H1 (cell line): ENCODE measurements at regions not wholly inside any gene's neighbourhood (a gene's known extent, or its start where the extent isn't known, plus 50 kb on each side); places are given as distances from the start of the nearest gene placed in this dataset.

Experiments
- BACH1 ChIP-seq: IDR thresholded peaks from 2 replicates; pipeline ENCODE4 v1.6.1; 2012; ENCODE audit warnings: low read length, improper control_type of control experiment
- CHD2 ChIP-seq: IDR thresholded peaks from 2 replicates; pipeline ENCODE4 v1.6.1; 2012; ENCODE audit warnings: low read length, improper control_type of control experiment
- CREB1 ChIP-seq: IDR thresholded peaks from 2 replicates; pipeline ENCODE4 v1.6.1; 2012; ENCODE audit warnings: inconsistent platforms
- RBBP5 ChIP-seq: IDR thresholded peaks from 2 replicates; pipeline ENCODE4 v1.7.1; 2012; ENCODE audit warnings: low read depth, mild to moderate bottlenecking, inconsistent platforms, low read length, moderate library complexity, borderline replicate concordance
- SIRT6 ChIP-seq: IDR thresholded peaks from one replicate; pipeline ENCODE4 v1.7.1; 2012; ENCODE audit warnings: low read length, inconsistent platforms
- TEAD4 ChIP-seq: IDR thresholded peaks from 2 replicates; pipeline ENCODE4 v1.6.1; 2012; ENCODE audit warnings: low read depth, low read length, inconsistent platforms, mixed read lengths
- TF ChIP-seq, protein P1 (sequence below): fragments of 300-600 bp; sonication (generic); IDR thresholded peaks from 2 replicates; pipeline ENCODE4 v1.7.1; 2012; ENCODE audit warnings: low read length, moderate library complexity, mild to moderate bottlenecking, inconsistent platforms; ENCODE audit not compliant: insufficient replicate concordance

GRCh38 chr20:19916531-19917485, 100.4 kb upstream of the NAA20 start (continued):
- TF ChIP-seq, protein P1, sequence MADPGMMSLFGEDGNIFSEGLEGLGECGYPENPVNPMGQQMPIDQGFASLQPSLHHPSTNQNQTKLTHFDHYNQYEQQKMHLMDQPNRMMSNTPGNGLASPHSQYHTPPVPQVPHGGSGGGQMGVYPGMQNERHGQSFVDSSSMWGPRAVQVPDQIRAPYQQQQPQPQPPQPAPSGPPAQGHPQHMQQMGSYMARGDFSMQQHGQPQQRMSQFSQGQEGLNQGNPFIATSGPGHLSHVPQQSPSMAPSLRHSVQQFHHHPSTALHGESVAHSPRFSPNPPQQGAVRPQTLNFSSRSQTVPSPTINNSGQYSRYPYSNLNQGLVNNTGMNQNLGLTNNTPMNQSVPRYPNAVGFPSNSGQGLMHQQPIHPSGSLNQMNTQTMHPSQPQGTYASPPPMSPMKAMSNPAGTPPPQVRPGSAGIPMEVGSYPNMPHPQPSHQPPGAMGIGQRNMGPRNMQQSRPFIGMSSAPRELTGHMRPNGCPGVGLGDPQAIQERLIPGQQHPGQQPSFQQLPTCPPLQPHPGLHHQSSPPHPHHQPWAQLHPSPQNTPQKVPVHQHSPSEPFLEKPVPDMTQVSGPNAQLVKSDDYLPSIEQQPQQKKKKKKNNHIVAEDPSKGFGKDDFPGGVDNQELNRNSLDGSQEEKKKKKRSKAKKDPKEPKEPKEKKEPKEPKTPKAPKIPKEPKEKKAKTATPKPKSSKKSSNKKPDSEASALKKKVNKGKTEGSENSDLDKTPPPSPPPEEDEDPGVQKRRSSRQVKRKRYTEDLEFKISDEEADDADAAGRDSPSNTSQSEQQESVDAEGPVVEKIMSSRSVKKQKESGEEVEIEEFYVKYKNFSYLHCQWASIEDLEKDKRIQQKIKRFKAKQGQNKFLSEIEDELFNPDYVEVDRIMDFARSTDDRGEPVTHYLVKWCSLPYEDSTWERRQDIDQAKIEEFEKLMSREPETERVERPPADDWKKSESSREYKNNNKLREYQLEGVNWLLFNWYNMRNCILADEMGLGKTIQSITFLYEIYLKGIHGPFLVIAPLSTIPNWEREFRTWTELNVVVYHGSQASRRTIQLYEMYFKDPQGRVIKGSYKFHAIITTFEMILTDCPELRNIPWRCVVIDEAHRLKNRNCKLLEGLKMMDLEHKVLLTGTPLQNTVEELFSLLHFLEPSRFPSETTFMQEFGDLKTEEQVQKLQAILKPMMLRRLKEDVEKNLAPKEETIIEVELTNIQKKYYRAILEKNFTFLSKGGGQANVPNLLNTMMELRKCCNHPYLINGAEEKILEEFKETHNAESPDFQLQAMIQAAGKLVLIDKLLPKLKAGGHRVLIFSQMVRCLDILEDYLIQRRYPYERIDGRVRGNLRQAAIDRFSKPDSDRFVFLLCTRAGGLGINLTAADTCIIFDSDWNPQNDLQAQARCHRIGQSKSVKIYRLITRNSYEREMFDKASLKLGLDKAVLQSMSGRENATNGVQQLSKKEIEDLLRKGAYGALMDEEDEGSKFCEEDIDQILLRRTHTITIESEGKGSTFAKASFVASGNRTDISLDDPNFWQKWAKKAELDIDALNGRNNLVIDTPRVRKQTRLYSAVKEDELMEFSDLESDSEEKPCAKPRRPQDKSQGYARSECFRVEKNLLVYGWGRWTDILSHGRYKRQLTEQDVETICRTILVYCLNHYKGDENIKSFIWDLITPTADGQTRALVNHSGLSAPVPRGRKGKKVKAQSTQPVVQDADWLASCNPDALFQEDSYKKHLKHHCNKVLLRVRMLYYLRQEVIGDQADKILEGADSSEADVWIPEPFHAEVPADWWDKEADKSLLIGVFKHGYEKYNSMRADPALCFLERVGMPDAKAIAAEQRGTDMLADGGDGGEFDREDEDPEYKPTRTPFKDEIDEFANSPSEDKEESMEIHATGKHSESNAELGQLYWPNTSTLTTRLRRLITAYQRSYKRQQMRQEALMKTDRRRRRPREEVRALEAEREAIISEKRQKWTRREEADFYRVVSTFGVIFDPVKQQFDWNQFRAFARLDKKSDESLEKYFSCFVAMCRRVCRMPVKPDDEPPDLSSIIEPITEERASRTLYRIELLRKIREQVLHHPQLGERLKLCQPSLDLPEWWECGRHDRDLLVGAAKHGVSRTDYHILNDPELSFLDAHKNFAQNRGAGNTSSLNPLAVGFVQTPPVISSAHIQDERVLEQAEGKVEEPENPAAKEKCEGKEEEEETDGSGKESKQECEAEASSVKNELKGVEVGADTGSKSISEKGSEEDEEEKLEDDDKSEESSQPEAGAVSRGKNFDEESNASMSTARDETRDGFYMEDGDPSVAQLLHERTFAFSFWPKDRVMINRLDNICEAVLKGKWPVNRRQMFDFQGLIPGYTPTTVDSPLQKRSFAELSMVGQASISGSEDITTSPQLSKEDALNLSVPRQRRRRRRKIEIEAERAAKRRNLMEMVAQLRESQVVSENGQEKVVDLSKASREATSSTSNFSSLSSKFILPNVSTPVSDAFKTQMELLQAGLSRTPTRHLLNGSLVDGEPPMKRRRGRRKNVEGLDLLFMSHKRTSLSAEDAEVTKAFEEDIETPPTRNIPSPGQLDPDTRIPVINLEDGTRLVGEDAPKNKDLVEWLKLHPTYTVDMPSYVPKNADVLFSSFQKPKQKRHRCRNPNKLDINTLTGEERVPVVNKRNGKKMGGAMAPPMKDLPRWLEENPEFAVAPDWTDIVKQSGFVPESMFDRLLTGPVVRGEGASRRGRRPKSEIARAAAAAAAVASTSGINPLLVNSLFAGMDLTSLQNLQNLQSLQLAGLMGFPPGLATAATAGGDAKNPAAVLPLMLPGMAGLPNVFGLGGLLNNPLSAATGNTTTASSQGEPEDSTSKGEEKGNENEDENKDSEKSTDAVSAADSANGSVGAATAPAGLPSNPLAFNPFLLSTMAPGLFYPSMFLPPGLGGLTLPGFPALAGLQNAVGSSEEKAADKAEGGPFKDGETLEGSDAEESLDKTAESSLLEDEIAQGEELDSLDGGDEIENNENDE = no peak
- TF ChIP-seq RBBP5 = no peak
- TF ChIP-seq SIRT6 = no peak
- TF ChIP-seq CREB1 = no peak
- TF ChIP-seq TEAD4 = no peak
- no peak for TF ChIP-seq CHD2
- TF ChIP-seq BACH1 = no peak
